Activated CD4-positive, alpha-beta T cell treated with anti-CD3 and anti-CD28 coated beads for 24 hours (primary cell): ENCODE measurements at regions not wholly inside any gene's neighbourhood (a gene's known extent, or its start where the extent isn't known, plus 50 kb on each side); places are given as distances from the start of the nearest gene placed in this dataset.
"Not testable (repeated sequence)": the region's sequence is repeated elsewhere in the genome, so short reads cannot be mapped to it uniquely, and the experiment has no call there.

ENCODE experiments used
- DNase-seq, 2 donors: peaks; one replicate each; pipeline ENCODE4 v3.0.0-alpha.2; 2020; ENCODE audit warnings: low read depth in 2 of 2

GRCh38 chr6:119495230-119495683 lies 145.7 kb upstream of the MAN1A1 start:
- DNase-seq: no peak

GRCh38 chr6:119493980-119494379 lies 144.4 kb upstream of the MAN1A1 start:
- DNase-seq: no peak

- DNase-seq: not testable (repeated sequence)
Observed at GRCh38 chr6:119491112-119491511, 141.6 kb upstream of the MAN1A1 start.

- not testable (repeated sequence) for DNase-seq
Observed at GRCh38 chr6:119490050-119490449, 140.5 kb upstream of the MAN1A1 start.

- DNase-seq: no peak
Observed at GRCh38 chr6:119484598-119484997, 135.0 kb upstream of the MAN1A1 start.

- no peak for DNase-seq
Observed at GRCh38 chr6:119483908-119484307, 134.3 kb upstream of the MAN1A1 start.

GRCh38 chr6:119482850-119483285 lies 133.3 kb upstream of the MAN1A1 start:
- DNase-seq: no peak

GRCh38 chr6:119481976-119482375 lies 132.4 kb upstream of the MAN1A1 start:
- DNase-seq: no peak

GRCh38 chr6:119480961-119481497 lies 131.5 kb upstream of the MAN1A1 start:
- no peak for DNase-seq

GRCh38 chr6:119479860-119480655 lies 130.5 kb upstream of the MAN1A1 start:
- no peak for DNase-seq

GRCh38 chr6:119476554-119476953 lies 127.0 kb upstream of the MAN1A1 start:
- no peak for DNase-seq

- DNase-seq: no peak
Observed at GRCh38 chr6:119476024-119476423, 126.5 kb upstream of the MAN1A1 start.

GRCh38 chr6:119470893-119471542 lies 121.5 kb upstream of the MAN1A1 start:
- no peak for DNase-seq

- no peak for DNase-seq
Observed at GRCh38 chr6:119467488-119468081, 118.0 kb upstream of the MAN1A1 start.

- DNase-seq: no peak
Observed at GRCh38 chr6:119466226-119466625, 116.7 kb upstream of the MAN1A1 start.

- DNase-seq: no peak
Observed at GRCh38 chr6:119463081-119463626, 113.6 kb upstream of the MAN1A1 start.

GRCh38 chr6:119461187-119461586 lies 111.6 kb upstream of the MAN1A1 start:
- DNase-seq: no peak

GRCh38 chr6:119459207-119459974 lies 109.8 kb upstream of the MAN1A1 start:
- no peak for DNase-seq

- no peak for DNase-seq
Observed at GRCh38 chr6:119454714-119455113, 105.2 kb upstream of the MAN1A1 start.

- no peak for DNase-seq
Observed at GRCh38 chr6:119453242-119454200, 104.0 kb upstream of the MAN1A1 start.
